Limb (tissue), 2 donors: ENCODE measurements at regions not wholly inside any gene's neighbourhood (a gene's known extent, or its start where the extent isn't known, plus 50 kb on each side); places are given as distances from the start of the nearest gene placed in this dataset.
A peak's percentile ranks its signal among the peaks of the same experiment; 100 is the strongest.
"Not testable (repeated sequence)": the region's sequence is repeated elsewhere in the genome, so short reads cannot be mapped to it uniquely, and the experiment has no call there.

ENCODE experiments used
- DNase-seq, 2 donors: peaks; one replicate each; pipeline ENCODE4 v3.0.0-alpha.2; 2016; ENCODE audit errors: extremely low spot score in 2 of 2

GRCh38 chr1:224029286-224030025 is 84.5 kb upstream of the FBXO28 start:
- not testable (repeated sequence) for DNase-seq

- DNase-seq, result not testable (repeated sequence)
These were observed 85.1 kb upstream of the FBXO28 start for GRCh38 chr1:224028802-224029201.

GRCh38 chr1:224023122-224023521 is 90.8 kb upstream of the FBXO28 start:
- DNase-seq, result not testable (repeated sequence)

- not testable (repeated sequence) for DNase-seq
These were observed 91.5 kb upstream of the FBXO28 start for GRCh38 chr1:224022249-224022970.

GRCh38 chr1:224019866-224020265 is 94.0 kb upstream of the FBXO28 start:
- DNase-seq, result not testable (repeated sequence)

GRCh38 chr1:224015782-224016181 is 98.1 kb upstream of the FBXO28 start:
- not testable (repeated sequence) for DNase-seq

GRCh38 chr1:224014330-224014649 is 99.6 kb upstream of the FBXO28 start:
- no peak for DNase-seq

GRCh38 chr1:224013626-224014329 is 100.1 kb upstream of the FBXO28 start:
- DNase-seq, result not testable (repeated sequence)

GRCh38 chr1:224012807-224013434 is 101.0 kb upstream of the FBXO28 start:
- DNase-seq, result not testable (repeated sequence)

GRCh38 chr1:224012162-224012561 is 101.7 kb upstream of the FBXO28 start:
- not testable (repeated sequence) for DNase-seq

- DNase-seq, result not testable (repeated sequence)
These were observed 102.2 kb upstream of the FBXO28 start for GRCh38 chr1:224011751-224012150.

GRCh38 chr1:224011153-224011552 is 102.8 kb upstream of the FBXO28 start:
- not testable (repeated sequence) for DNase-seq

GRCh38 chr1:224005973-224006372 is 107.9 kb upstream of the FBXO28 start:
- DNase-seq, result not testable (repeated sequence)

GRCh38 chr1:224004552-224005315 is 109.2 kb upstream of the FBXO28 start:
- DNase-seq, result peak in 1 of 2 donors; percentile 19

- not testable (repeated sequence) for DNase-seq
These were observed 110.0 kb upstream of the FBXO28 start for GRCh38 chr1:224003896-224004295.

GRCh38 chr1:224001757-224002156 is 112.2 kb upstream of the FBXO28 start:
- not testable (repeated sequence) for DNase-seq

GRCh38 chr1:223999761-224000160 is 114.2 kb upstream of the FBXO28 start:
- DNase-seq, result not testable (repeated sequence)

- not testable (repeated sequence) for DNase-seq
These were observed 115.0 kb upstream of the FBXO28 start for GRCh38 chr1:223998676-223999455.

- DNase-seq, result not testable (repeated sequence)
These were observed 117.5 kb upstream of the FBXO28 start for GRCh38 chr1:223996376-223996775.
